RWPE1 (cell line): ENCODE measurements at regions not wholly inside any gene's neighbourhood (a gene's known extent, or its start where the extent isn't known, plus 50 kb on each side); places are given as distances from the start of the nearest gene placed in this dataset.

ENCODE experiments used
- CTCF ChIA-PET: fragments of 350-600 bp; sonication (Branson Sonifier 250); formaldehyde crosslinking; extraction: SDS; loops from one replicate; lab custom pipeline; 2021; lab: Yijun Ruan, JAX
- POLR2A ChIA-PET: fragments of 400-600 bp; formaldehyde crosslinking; extraction: SDS; loops from one replicate; lab custom pipeline; 2020; ENCODE audit warnings: antibody characterized with exemption; ENCODE audit not compliant: low non-redundant PET; lab: Yijun Ruan, JAX
- DNase-seq: peaks from one replicate; pipeline ENCODE4 v3.0.0; 2012; ENCODE audit warnings: low spot score
- H3K27ac ChIP-seq: fragments of 450-650 bp; 2 replicates; pipeline ENCODE4 v1.5.1; 2017
- CTCF ChIP-seq: fragments of 450-650 bp; conservative IDR thresholded peaks from 2 replicates; pipeline ENCODE4 v1.5.1; 2017; ENCODE audit warnings: low read depth, mild to moderate bottlenecking

- TF ChIP-seq CTCF, result no peak
- CTCF ChIA-PET, result interaction anchor here (0.8 kb wide), 1 partner anchor 187 kb away, joined by 4 read pairs; no protein-coding TSS in a partner anchor
- POLR2A ChIA-PET, result no interaction called here
Measured at GRCh38 chr3:27661797-27662196, 60.3 kb downstream of the EOMES start.

GRCh38 chr3:27659279-27660021, 62.7 kb downstream of the EOMES start:
- CTCF ChIA-PET, result interaction anchor here (0.5 to 0.7 kb wide), 3 partner anchors 265 to 430 kb away, joined by 3 to 5 read pairs (median 3); no protein-coding TSS in a partner anchor

More at GRCh38 chr3:27661797-27662196, 60.3 kb downstream of the EOMES start:
- no peak overlapping the region for H3K27ac ChIP-seq
- no peak for DNase-seq

GRCh38 chr3:27658741-27659140, 63.4 kb downstream of the EOMES start:
- DNase-seq, result no peak
- H3K27ac ChIP-seq, result no peak overlapping the region
- CTCF ChIA-PET, result interaction anchor here (0.6 kb wide), 2 partner anchors 26 to 77 kb away, joined by 3 to 4 read pairs; no protein-coding TSS in a partner anchor
- TF ChIP-seq CTCF, result no peak
- POLR2A ChIA-PET, result no interaction called here

More at GRCh38 chr3:27659279-27660021, 62.7 kb downstream of the EOMES start:
- TF ChIP-seq CTCF, result peak; percentile 72
- DNase-seq, result peak; percentile 50
- POLR2A ChIA-PET, result no interaction called here
- H3K27ac ChIP-seq, result no peak overlapping the region

- ChIA-PET CTCF (interaction anchor here (0.6 to 0.7 kb wide), 2 partner anchors 9 to 76 kb away, joined by 3 to 4 read pairs; no protein-coding TSS in a partner anchor), POLR2A (no interaction called here)
Measured at GRCh38 chr3:27657871-27658270, 64.3 kb downstream of the EOMES start.

GRCh38 chr3:27657404-27657803, 64.7 kb downstream of the EOMES start:
- H3K27ac ChIP-seq, result no peak overlapping the region
- no peak for DNase-seq
- POLR2A ChIA-PET, result no interaction called here
- CTCF ChIA-PET, result interaction anchor here (0.7 kb wide), 1 partner anchor 10 kb away, joined by 3 read pairs; no protein-coding TSS in a partner anchor
- no peak for TF ChIP-seq CTCF

More at GRCh38 chr3:27657871-27658270, 64.3 kb downstream of the EOMES start:
- TF ChIP-seq CTCF, result no peak
- no peak overlapping the region for H3K27ac ChIP-seq
- DNase-seq, result no peak

GRCh38 chr3:27656790-27657189, 65.3 kb downstream of the EOMES start:
- no peak for TF ChIP-seq CTCF
- POLR2A ChIA-PET, result interaction anchor here (0.6 kb wide), 1 partner anchor 281 kb away, joined by 3 read pairs; no protein-coding TSS in a partner anchor
- CTCF ChIA-PET, result no interaction called here
- no peak for DNase-seq
- H3K27ac ChIP-seq, result no peak overlapping the region
